ENCODE measurements at regions not wholly inside any gene's neighbourhood (a gene's known extent, or its start where the extent isn't known, plus 50 kb on each side); places are given as distances from the start of the nearest gene placed in this dataset.

GRCh38 chr5:68714810-68715209, 379.0 kb upstream of the SLC30A5 start:
- TF ChIP-seq EZH2 (IDR thresholded peaks at IDR 0.05) (no peak), FOXP2 (optimal IDR thresholded peaks at IDR 0.05; ENCODE audit: control extremely low read depth, extremely low read length, insufficient read depth) (no peak)
